DMS153 treated with DMSO at 0.1 percent for 48 hours (cell line): ENCODE measurements at regions not wholly inside any gene's neighbourhood (a gene's known extent, or its start where the extent isn't known, plus 50 kb on each side); places are given as distances from the start of the nearest gene placed in this dataset.

ENCODE experiments used
- DNase-seq: peaks from one replicate; lab custom pipeline; 2025; ENCODE audit not compliant: unreplicated experiment; lab: John Stamatoyannopoulos, UW

DNA sequence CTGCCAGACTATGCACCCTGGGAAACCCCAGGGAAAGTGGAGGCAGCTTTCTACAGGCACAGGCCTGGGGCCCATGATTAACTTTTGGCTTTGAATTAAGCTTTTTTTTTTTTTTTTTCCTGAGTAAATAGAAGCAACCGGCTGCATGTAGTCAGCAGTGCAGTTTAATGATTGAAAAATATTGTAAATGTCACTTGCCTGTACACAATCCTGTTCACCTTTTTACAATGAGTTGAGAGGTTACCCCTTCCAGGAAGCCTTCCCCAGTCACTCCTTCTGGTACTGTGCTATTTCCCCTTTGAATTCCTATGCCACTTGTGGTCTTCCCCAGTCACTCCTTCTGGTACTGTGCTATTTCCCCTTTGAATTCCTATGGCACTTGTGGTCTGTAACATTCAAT is 475.6 kb downstream of the TDRD15 start:
- DNase-seq: no peak

- no peak for DNase-seq
Observed at GRCh38 chr2:21602789-21603188, 479.0 kb downstream of the TDRD15 start.

GRCh38 chr2:21607572-21607971 is 483.8 kb downstream of the TDRD15 start:
- no peak for DNase-seq

DNA sequence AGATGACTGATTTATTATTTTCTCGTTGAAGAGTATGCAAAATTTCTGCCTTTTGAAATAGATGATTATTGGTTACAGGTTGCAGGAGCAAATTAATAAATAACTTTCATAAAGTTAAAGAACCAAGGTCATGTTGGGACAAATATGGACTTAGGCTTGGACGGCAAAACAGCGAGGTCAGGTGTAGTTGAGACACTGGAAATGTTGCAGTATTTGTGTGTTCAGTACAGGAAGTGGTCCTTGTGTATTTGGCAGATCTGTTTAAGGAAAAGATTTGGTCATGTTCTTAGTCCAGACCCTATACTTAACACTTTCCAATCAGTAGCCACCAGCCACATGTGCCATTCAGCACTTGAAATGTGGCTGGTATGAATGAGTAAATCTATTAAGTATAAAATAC is 486.5 kb downstream of the TDRD15 start:
- no peak for DNase-seq

DNA sequence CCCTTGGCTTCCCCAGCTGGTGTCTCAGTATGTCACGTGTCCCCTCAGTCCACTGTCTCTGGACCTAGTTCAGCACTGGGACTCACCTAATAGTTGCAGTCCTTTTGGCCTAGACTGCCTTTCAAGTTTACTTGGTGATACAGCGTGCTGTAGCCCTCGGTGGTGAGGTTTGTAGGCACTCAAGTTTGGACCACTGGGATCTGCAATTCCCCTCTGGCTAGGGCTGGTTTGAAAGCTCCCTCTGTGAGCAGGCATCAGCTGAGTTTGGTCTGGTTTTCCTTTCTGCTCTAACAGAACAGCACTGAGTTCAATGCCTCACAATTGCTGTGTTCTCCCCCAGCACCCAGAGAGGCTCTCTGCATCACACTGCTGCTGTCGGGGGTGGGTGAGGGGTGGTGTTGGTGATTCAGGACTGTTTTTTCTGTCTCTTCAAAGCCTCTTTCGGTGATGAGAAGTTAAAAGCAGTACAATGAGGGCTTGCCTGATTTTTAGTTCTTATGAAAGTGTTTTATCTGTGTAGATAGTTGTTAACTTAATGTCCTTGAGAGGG is 494.2 kb downstream of the TDRD15 start:
- no peak for DNase-seq

DNA sequence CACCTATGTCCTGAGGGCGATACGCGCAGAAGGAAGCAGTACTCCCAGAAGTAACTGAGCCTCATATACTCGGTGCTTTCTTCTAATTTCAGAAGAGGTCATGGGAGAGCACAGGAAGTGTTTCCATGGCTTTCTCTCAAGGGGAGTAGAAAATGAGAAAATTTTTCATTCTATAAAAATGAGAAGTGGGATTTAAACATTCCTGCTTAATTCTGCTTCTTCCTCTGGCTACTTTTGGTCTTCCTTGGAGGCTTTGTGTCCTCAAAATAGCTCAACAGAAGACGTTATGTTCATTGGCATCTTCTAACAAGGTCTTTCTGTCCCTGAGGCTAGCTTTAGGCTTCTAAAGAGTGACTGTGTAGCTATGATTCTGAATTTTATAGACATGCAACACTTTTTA is 497.0 kb downstream of the TDRD15 start:
- no peak for DNase-seq

- DNase-seq: no peak
Observed at GRCh38 chr2:21627938-21628337, 504.2 kb downstream of the TDRD15 start.

- no peak for DNase-seq
Observed at GRCh38 chr2:21633015-21633414, 509.2 kb downstream of the TDRD15 start.

DNA sequence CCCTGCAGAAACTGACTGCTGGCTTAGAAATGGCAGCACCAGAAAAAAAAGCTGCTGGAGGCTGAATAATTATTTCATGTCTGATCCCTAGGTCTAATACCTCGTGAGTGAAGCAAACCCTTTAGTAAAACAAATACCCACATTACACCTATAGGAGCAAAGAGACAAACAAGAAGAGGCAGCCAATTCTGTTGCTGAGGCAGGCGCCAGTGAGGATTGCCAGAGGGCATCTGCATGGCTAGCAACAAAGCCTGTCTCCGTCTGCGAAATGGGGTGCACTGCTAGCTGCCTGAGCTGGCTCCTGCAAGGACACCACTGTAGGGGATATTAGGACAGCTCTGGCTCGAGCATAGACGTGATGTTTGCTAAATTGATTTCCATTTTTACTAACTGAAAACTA is 509.7 kb downstream of the TDRD15 start:
- DNase-seq: peak; percentile 73

- DNase-seq: no peak
Observed at GRCh38 chr2:21633911-21634310, 510.1 kb downstream of the TDRD15 start.

DNA sequence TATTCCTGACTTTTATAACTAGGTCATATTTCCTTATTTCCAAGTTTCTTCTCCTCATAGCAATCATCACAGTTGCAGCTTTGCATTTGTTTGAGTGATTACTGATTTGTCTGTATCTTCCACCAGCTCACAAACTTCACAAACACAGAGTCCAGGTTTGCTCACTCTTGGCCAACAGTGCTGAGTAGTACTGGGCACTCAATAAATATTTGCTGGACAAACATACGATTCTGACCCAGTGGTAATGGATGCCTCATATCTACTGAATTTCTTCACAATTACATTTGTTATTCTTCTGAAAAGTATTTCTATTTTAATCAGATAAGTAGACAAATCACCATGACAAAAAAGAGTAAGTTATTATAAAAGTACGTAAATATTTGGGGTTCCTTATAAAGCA is 516.3 kb downstream of the TDRD15 start:
- no peak for DNase-seq

DNA sequence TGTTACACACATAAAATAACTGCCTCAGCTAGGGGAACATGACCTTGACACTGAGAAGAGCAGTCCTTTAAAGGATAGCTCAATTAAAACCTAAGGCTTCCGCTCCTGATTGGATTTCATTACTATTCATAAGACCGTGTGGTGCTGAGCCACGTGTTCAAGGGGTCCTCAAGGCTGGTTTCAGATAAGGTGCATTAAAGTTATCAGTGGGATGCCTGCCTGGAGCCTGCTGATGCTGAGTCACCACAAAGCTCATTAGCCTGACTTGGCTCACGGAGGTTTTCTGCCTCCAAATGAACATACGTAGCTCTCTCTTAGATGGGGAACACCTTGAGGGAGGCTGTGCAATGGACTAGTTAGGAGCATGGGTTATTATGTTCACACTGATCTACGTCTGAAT is 518.9 kb downstream of the TDRD15 start:
- DNase-seq: no peak

DNA sequence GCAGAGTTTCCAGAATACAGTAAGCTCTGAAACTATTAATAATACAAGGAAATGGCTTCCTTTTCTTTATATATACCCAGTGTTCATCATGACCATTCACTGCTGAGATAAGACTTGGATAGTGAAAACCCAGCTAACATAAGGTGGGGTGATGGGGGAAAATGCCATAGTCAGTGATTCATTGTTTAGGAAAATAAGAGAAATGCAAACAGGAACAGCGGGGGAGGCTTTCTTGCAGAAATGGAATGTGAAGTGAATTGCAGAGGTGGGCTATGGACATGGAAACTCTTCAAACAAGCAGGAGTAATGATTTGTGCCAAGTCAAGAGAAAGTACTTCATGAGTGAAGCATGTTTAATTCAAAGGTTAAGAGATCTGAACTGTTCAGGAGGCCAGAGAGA is 519.4 kb downstream of the TDRD15 start:
- DNase-seq: no peak

GRCh38 chr2:21644266-21644665 is 520.5 kb downstream of the TDRD15 start:
- DNase-seq: no peak

DNA sequence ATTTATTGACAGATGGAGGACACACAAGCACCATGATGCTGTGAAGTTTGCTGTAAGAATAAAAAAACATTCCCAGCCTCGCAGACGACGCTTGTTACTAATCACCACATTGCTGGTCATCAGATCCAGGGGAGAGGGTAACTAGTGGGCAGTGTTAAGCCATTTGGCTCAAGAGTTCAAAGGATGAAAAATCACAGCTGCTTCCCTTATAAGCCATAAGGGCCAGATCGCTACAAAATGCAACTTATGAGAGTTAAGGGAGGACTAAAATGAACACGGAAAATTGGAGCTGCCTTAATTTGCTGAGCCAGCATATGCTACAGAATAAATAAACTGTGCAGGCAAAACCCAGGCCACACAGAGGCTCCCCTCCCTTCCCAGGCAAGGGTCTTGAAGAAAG is 522.6 kb downstream of the TDRD15 start:
- no peak for DNase-seq

GRCh38 chr2:21650569-21650968 is 526.8 kb downstream of the TDRD15 start:
- no peak for DNase-seq

- no peak for DNase-seq
Observed at GRCh38 chr2:21655136-21655535, 531.4 kb downstream of the TDRD15 start.

GRCh38 chr2:21656330-21657075 is 532.7 kb downstream of the TDRD15 start:
- no peak for DNase-seq

- no peak for DNase-seq
Observed at GRCh38 chr2:21657445-21657844, 533.7 kb downstream of the TDRD15 start.

GRCh38 chr2:21658269-21658668 is 534.5 kb downstream of the TDRD15 start:
- no peak for DNase-seq

GRCh38 chr2:21658907-21659477 is 535.2 kb downstream of the TDRD15 start:
- DNase-seq: no peak

- DNase-seq: no peak
Observed at GRCh38 chr2:21664083-21664482, 540.3 kb downstream of the TDRD15 start.

- no peak for DNase-seq
Observed at GRCh38 chr2:21667638-21668037, 543.9 kb downstream of the TDRD15 start.
